GM21360 (cell line): ENCODE measurements at regions not wholly inside any gene's neighbourhood (a gene's known extent, or its start where the extent isn't known, plus 50 kb on each side); places are given as distances from the start of the nearest gene placed in this dataset.
"Not testable (repeated sequence)": the region's sequence is repeated elsewhere in the genome, so short reads cannot be mapped to it uniquely, and the experiment has no call there.

Experiments
- ATAC-seq: cut with Tn5 transposase; IDR thresholded peaks from one replicate; pipeline ENCODE4 v1.9.1; 2021; ENCODE audit warnings: mild to moderate bottlenecking, moderate library complexity; ENCODE audit not compliant: unreplicated experiment

DNA sequence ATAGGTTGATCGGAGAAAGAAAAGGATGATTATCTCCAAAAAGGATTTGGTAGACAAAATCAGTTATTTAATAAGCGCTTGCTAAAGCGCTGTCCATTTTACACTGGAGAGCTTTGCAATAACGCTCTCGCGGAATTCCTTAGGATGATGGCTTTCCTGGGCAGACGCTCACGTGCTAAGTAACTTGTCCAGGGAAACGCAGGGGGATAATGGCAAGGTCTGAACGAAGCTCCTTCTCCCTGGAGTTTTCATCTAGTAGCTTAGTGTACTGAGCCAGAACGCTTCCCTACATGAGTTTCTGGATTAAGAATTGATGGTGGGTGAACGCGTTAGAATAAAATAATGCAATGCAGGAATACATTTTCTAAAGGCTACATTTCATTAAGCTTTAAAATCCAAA lies 739.5 kb upstream of the SALL3 start:
- no peak for ATAC-seq

- no peak for ATAC-seq
These were observed 738.9 kb upstream of the SALL3 start for GRCh38 chr18:78240627-78241252.

DNA sequence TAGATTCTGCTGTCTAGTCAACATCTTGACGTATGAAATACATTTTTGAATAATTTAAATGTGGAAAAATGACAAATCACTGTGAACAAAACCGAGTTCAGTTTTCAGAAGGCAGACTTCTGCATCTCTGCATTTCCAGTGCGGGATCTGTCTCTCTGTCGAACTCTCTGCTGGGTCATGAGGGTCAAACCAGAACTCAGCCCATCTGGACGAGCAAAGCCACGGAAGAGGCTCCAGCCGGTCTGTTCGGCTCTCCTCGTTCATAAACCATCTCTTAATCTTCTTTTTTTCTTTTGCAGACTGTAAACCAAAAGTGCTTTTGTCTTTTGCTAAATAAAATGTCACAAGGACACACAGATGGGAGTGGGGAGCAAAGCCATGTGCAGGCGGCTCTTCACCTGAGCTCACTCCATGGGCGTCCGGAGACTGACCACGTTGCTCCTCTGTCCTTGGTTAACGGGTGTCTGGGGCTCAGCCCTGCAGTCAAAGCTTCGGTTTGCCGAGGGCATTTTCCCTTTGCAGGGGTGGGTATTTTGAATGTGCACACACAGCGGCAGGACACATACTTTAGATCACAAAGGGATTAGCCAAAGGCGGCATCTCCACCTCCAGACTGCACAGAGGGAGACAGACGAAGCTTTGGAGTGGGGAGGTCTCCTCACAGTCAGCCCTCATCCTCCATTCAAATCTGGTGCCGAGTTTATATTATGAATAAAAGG lies 737.9 kb upstream of the SALL3 start:
- ATAC-seq: no peak

DNA sequence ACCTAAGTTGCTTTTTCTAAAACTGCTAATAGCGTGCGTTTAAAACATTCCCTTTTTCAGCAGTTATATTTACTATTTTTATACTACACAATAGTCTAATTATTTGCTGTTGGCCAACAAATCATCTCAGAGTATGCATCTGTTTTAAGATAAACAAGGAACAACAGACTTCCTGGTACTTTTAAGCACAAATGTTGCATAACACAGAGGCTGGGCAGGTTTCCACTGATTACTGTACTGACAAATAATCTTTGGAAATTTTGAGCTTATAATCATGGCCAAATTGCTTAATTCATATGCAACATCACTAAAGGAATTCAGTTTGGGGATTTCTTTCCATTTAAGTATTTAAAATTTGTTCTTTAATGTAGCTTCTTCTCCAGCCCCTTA lies 737.4 kb upstream of the SALL3 start:
- no peak for ATAC-seq

DNA sequence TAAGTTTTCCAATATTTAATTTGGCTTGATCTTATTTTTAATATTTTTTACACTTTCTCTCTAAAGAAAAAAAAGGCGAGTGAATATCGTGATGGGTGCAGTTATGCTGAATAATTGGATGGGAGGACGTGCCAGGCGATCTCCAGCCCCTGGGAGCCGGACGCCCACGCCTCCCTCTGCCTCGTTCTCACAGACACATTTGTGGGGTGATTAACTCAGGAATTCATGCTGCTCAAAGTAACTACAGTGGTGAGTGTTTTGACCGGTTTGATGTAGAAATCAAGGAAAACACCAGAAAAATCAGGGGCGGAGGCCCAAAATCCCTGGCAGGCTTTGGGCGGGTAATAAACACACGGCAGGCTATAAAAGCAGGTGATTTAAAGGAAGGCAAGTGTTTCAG lies 736.8 kb upstream of the SALL3 start:
- no peak for ATAC-seq

DNA sequence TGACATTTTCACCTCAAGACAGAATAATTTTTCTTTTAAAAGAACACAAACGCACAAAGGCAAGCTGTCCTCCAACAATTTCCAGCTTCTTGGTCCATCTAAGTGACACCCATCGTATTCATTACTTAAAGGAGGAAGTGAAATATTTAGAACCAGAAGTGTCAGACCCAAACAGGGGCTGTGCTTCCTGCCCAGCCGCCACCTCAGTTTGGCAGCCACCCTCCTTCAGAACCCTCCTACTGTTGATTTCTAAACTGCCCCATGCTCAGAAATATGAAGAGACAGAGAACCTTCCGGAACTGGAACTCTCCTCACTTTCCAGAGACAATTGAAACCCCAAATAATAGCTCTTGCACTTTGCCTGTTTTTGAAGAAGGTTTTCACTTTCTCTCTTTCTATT lies 734.8 kb upstream of the SALL3 start:
- ATAC-seq: no peak

DNA sequence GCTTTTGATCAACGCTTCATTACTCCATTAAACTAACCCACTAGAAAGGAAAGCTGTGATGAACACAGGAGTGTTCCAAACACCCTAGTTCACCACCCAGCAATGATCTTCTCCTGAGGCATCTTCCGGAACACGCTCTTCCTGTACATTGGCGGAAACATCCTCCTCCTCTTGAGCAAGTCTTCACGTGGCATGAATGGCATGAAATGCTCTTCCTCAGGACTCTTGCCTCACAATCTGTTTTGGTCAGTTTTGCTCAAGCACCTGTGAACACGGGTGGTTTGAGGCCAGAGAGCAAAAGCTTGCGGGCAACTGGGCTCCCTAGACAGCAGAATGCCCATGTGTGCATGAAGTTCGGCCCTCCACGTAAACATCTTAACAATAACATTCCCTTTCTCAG lies 734.2 kb upstream of the SALL3 start:
- no peak for ATAC-seq

DNA sequence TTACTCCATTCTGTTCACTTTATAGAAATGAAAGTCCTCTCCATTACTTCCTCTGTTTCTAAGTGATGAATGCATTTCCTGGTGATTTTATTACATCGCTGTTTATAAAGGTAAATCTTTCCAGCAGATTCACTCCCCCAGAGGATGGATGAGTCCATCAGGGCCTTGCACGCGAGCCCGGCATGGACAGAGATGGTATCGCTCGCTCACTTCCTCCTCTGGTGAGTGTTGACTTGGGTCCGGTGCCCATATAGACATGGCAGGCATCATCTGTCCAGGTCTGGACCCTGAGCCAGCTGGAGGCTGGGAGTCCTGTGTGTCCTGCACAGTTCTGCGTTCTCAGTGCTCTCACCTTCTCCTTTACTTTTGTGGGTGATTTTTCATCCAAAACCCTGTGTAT lies 733.6 kb upstream of the SALL3 start:
- no peak for ATAC-seq

DNA sequence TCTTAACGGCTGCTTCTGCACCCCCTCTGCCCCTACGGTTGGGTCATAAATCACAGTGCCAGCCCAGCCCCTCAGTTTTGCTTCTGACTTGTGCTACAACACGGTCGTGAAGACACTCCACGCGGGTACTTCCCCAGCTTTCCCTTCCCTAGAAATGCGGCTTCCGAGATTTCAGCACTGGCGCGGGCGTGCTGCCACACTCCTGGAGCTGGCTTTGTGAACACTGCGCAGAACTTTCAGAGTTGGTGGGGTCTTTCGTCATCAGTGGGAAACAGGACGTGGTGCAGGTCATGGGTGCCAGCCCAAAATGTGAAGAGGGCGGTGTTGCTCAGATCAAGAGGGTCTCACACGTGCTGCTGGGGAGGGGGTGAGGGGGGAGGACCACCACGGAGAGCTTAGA lies 733.0 kb upstream of the SALL3 start:
- ATAC-seq: no peak

GRCh38 chr18:78247615-78248289 lies 731.9 kb upstream of the SALL3 start:
- ATAC-seq: no peak

- ATAC-seq: no peak
These were observed 724.6 kb upstream of the SALL3 start for GRCh38 chr18:78255013-78255412.

- no peak for ATAC-seq
These were observed 711.2 kb upstream of the SALL3 start for GRCh38 chr18:78268226-78268988.

GRCh38 chr18:78271790-78272189 lies 707.8 kb upstream of the SALL3 start:
- ATAC-seq: no peak

DNA sequence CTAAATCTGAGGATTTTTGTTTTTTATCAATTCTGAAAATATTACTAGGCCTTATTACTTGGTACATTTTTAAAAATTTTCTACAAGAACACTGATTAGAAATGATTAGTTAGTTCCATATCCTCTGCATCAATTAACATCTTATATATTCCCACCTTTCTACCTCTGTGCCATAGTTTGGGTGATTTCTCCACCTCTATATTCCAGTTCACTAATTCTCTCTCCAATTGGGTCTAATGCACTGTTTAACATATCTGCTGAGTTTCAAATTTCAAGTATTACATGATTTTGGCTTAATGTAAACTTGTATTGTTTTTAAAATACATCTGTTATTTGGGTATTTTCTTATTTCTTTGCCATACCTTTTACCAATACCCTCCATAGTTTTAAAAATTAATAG lies 705.7 kb upstream of the SALL3 start:
- ATAC-seq: no peak

GRCh38 chr18:78283425-78283824 lies 696.2 kb upstream of the SALL3 start:
- not testable (repeated sequence) for ATAC-seq

DNA sequence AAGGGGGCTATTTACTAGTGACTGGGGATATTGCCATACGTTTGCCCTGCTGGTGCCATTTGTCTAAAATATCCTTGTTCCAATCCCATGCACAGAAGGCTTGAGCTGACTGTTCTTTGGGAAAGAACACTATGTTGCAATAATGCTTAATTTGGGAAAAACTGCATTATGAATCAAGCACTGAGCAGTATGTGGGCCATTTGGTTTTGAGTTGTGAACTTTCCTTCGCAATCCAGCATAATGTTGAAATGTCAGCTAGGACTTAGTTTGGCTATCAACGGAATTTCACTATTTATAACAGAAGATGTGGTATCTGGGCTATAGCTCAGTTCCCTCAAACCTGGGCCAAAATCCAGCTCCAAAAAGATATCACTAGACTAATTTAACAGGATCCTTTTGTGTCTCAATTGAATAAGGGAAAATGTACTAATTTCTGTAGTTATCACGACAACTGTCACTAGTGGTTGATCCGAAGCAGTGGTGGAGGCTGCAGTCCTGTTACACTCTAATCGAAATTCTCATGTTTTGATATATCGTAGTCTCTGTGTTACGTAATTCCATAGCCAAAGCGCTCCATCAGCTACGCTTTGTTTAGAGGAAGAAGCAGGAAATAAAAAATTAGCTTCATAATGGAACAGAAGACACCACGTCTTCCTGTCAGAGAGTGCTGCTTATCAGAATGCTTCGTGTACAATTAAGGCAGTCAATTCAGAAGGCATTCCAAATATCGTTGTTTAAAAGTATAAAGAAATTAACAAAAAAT lies 686.8 kb upstream of the SALL3 start:
- ATAC-seq: no peak

DNA sequence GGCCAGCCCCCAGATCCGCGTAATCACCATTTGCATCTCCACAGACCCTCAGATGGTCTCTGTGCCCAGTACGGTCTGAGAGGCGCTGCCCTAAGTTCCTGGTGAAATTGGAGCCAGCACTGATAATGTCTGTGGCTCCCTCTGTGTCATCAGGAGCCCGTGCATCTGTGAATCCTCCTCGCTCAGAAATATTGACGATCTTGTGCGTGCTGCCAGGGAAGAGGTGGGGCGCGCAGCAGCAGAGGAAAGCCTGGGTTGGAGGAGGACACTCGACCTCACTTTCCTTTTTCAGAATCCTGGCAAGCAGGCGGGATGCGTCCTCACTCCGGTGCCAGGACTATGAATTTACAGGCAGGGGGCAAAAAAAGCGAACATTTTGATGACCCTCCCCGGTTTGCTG lies 686.1 kb upstream of the SALL3 start:
- ATAC-seq: no peak

DNA sequence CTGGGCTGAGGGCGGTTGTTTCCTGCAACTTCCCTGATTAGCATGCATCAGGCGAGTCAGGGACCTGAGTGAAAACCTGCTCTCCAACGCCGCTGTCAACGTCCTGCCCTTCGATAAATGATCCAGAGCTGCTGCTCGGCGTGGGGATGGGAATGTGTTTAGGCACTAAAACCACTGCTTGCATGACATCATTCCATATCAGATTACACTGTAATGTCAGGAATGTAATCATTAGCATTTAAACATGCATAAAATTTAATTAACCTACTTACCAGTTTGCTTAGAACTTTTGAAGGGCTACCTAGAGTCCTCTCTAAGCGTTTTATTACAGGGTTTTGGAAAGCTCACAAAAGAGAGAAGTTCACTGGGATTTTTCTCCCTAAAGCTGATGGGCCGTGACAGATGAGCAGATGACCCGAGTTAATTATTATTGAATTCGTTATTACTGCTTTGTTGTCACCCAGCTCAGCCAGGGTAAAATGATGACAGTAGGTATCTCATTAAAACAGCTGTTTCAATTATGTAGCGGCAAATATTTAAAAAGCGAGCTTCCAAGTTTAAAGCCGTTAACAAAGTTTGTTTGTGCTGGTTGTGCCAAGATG lies 685.6 kb upstream of the SALL3 start:
- no peak for ATAC-seq

- ATAC-seq: no peak
These were observed 684.4 kb upstream of the SALL3 start for GRCh38 chr18:78295262-78295661.

- ATAC-seq: no peak
These were observed 683.5 kb upstream of the SALL3 start for GRCh38 chr18:78296166-78296565.
